ENCODE measurements at regions not wholly inside any gene's neighbourhood (a gene's known extent, or its start where the extent isn't known, plus 50 kb on each side); places are given as distances from the start of the nearest gene placed in this dataset.

- H3K36me3 Mint-ChIP-seq: peaks cover 14% of the 10 kb centered on the region
- H3K27ac Mint-ChIP-seq: no peak overlapping the region
- no peak overlapping the region for H3K4me3 Mint-ChIP-seq
- Histone ChIP-seq H3K4me1 (ENCODE audit: control insufficient read depth, insufficient read depth, low read length) (no peaks in the 10 kb centered on the region), H3K27me3 (ENCODE audit: control insufficient read depth, insufficient read depth, low read length) (no peaks in the 10 kb centered on the region), H3K9me3 (ENCODE audit: control insufficient read depth, insufficient read depth, low read length) (no peaks in the 10 kb centered on the region), H3K36me3 (ENCODE audit: control insufficient read depth, insufficient read depth, low read length) (no peaks in the 10 kb centered on the region), H3K27ac (ENCODE audit: low read length) (no peak overlapping the region), H3K4me3 (ENCODE audit: low read length) (no peak overlapping the region)
- WGBS (ENCODE audit: insufficient coverage): 87% methylated on average over 3 of the region's 7 CpGs
- DNase-seq: no peak
- ATAC-seq: no peak
- no peak for TF ChIP-seq CTCF (IDR thresholded peaks at IDR 0.05)
- H3K27me3 Mint-ChIP-seq (ENCODE audit: low read depth in 2 of 2): no peaks in the 10 kb centered on the region
- peaks cover 3% of the 10 kb centered on the region in 2 donors for H3K9me3 Mint-ChIP-seq
- no peaks in the 10 kb centered on the region for H3K4me1 Mint-ChIP-seq
- intact Hi-C loops (cut with micrococcal nuclease): no loop called here
Observed at GRCh38 chr18:44423814-44424644, 256.7 kb upstream of the SETBP1 start.

- H3K4me1 ChIP-seq (ENCODE audit: control insufficient read depth, insufficient read depth, low read length): no peaks in the 10 kb centered on the region
- no peak overlapping the region for H3K4me3 Mint-ChIP-seq
- no peaks in the 10 kb centered on the region for H3K4me1 Mint-ChIP-seq
- no peaks in the 10 kb centered on the region for H3K9me3 Mint-ChIP-seq
- peaks cover 0 to 3% of the 10 kb centered on the region in 2 donors for H3K27me3 Mint-ChIP-seq (ENCODE audit: low read depth in 2 of 2)
- no peaks in the 10 kb centered on the region for H3K9me3 ChIP-seq (ENCODE audit: control insufficient read depth, insufficient read depth, low read length)
- WGBS (ENCODE audit: insufficient coverage): 72% methylated on average over 1 of the region's 2 CpGs
- no peak overlapping the region for H3K4me3 ChIP-seq (ENCODE audit: low read length)
- H3K27ac Mint-ChIP-seq: no peak overlapping the region
- ATAC-seq: no peak
- no peaks in the 10 kb centered on the region for H3K27me3 ChIP-seq (ENCODE audit: control insufficient read depth, insufficient read depth, low read length)
- no peak for DNase-seq
- H3K36me3 Mint-ChIP-seq: peaks cover 8% of the 10 kb centered on the region
- no peak for TF ChIP-seq CTCF (IDR thresholded peaks at IDR 0.05)
- H3K36me3 ChIP-seq (ENCODE audit: control insufficient read depth, insufficient read depth, low read length): no peaks in the 10 kb centered on the region
- intact Hi-C loops (cut with micrococcal nuclease): no loop called here
- no peak overlapping the region for H3K27ac ChIP-seq (ENCODE audit: low read length)
Observed at GRCh38 chr18:44424645-44425035, 256.0 kb upstream of the SETBP1 start.

- H3K9me3 Mint-ChIP-seq: no peaks in the 10 kb centered on the region
- no peak overlapping the region for H3K4me3 Mint-ChIP-seq
- Histone ChIP-seq H3K9me3 (ENCODE audit: control insufficient read depth, insufficient read depth, low read length) (no peaks in the 10 kb centered on the region), H3K27me3 (ENCODE audit: control insufficient read depth, insufficient read depth, low read length) (no peaks in the 10 kb centered on the region), H3K4me1 (ENCODE audit: control insufficient read depth, insufficient read depth, low read length) (no peaks in the 10 kb centered on the region), H3K36me3 (ENCODE audit: control insufficient read depth, insufficient read depth, low read length) (no peaks in the 10 kb centered on the region), H3K4me3 (ENCODE audit: low read length) (no peak overlapping the region), H3K27ac (ENCODE audit: low read length) (no peak overlapping the region)
- WGBS (ENCODE audit: insufficient coverage): 88% methylated on average over 2 of the region's 2 CpGs
- no peak for DNase-seq
- H3K4me1 Mint-ChIP-seq: no peaks in the 10 kb centered on the region
- intact Hi-C loops (cut with micrococcal nuclease): no loop called here
- no peak overlapping the region for H3K27ac Mint-ChIP-seq
- no peak for ATAC-seq
- H3K36me3 Mint-ChIP-seq: peaks cover 3% of the 10 kb centered on the region
- H3K27me3 Mint-ChIP-seq (ENCODE audit: low read depth in 2 of 2): peaks cover 0 to 3% of the 10 kb centered on the region in 2 donors
- TF ChIP-seq CTCF (IDR thresholded peaks at IDR 0.05): no peak
Observed at GRCh38 chr18:44425161-44425560, 255.5 kb upstream of the SETBP1 start.

- ATAC-seq (no peak), DNase-seq (no peak)
- H3K4me3 Mint-ChIP-seq: no peak overlapping the region
- intact Hi-C loops (cut with micrococcal nuclease): no loop called here
- H3K4me3 ChIP-seq (ENCODE audit: low read length): no peak overlapping the region
- H3K36me3 ChIP-seq (ENCODE audit: control insufficient read depth, insufficient read depth, low read length): no peaks in the 10 kb centered on the region
- H3K36me3 Mint-ChIP-seq: peaks cover 12% of the 10 kb centered on the region
- no peaks in the 10 kb centered on the region for H3K4me1 ChIP-seq (ENCODE audit: control insufficient read depth, insufficient read depth, low read length)
- H3K27ac Mint-ChIP-seq: no peak overlapping the region
- H3K27ac ChIP-seq (ENCODE audit: low read length): no peak overlapping the region
- no peaks in the 10 kb centered on the region for H3K4me1 Mint-ChIP-seq
- H3K27me3 Mint-ChIP-seq (ENCODE audit: low read depth in 2 of 2): no peaks in the 10 kb centered on the region
- 88% methylated on average over 2 of the region's 2 CpGs for WGBS (ENCODE audit: insufficient coverage)
- no peaks in the 10 kb centered on the region for H3K9me3 Mint-ChIP-seq
- H3K27me3 ChIP-seq (ENCODE audit: control insufficient read depth, insufficient read depth, low read length): no peaks in the 10 kb centered on the region
- no peak for TF ChIP-seq CTCF (IDR thresholded peaks at IDR 0.05)
- no peaks in the 10 kb centered on the region for H3K9me3 ChIP-seq (ENCODE audit: control insufficient read depth, insufficient read depth, low read length)
Observed at GRCh38 chr18:44437603-44438002, 243.1 kb upstream of the SETBP1 start.

Data from natural killer cell (primary cell).